BJ (cell line): ENCODE measurements at regions not wholly inside any gene's neighbourhood (a gene's known extent, or its start where the extent isn't known, plus 50 kb on each side); places are given as distances from the start of the nearest gene placed in this dataset.

Experiments used
- CTCF ChIA-PET: fragments of 350-600 bp; formaldehyde crosslinking; extraction: SDS; loops from one replicate; lab custom pipeline; 2021; ENCODE audit warnings: antibody characterized with exemption, inconsistent platforms; lab: Yijun Ruan, JAX
- POLR2A ChIA-PET: fragments of 300-600 bp; sonication (Branson Sonifier 250); formaldehyde crosslinking; extraction: SDS; loops from one replicate; lab custom pipeline; 2021; ENCODE audit warnings: antibody characterized with exemption; lab: Charles Lee
- DNase-seq: peaks from one replicate; pipeline ENCODE4 v3.0.0-alpha.2; 2011; ENCODE audit warnings: low read depth
- H3K27me3 ChIP-seq: 2 replicates; pipeline ENCODE4 v1.6.0; 2011; ENCODE audit warnings: low read length; ENCODE audit not compliant: control insufficient read depth, insufficient read depth
- H3K36me3 ChIP-seq: 2 replicates; pipeline ENCODE4 v1.5.1; 2011; ENCODE audit warnings: low read length; ENCODE audit not compliant: control insufficient read depth, insufficient read depth
- H3K4me3 ChIP-seq: 2 replicates; pipeline ENCODE4 v1.5.1; 2011; ENCODE audit warnings: low read depth, mild to moderate bottlenecking, control low read depth, low read length
- CTCF ChIP-seq: IDR thresholded peaks from 2 replicates; pipeline ENCODE4 v1.5.1; 2011; ENCODE audit warnings: low read depth, mild to moderate bottlenecking, control low read depth, inconsistent platforms, low read length, moderate library complexity; ENCODE audit not compliant: insufficient read depth

GRCh38 chr13:24627090-24627714 is 53.0 kb upstream of the ATP12A start:
- DNase-seq = no peak

GRCh38 chr13:24627946-24628345 is 52.3 kb upstream of the ATP12A start:
- POLR2A ChIA-PET = no interaction called here
- DNase-seq = no peak
- Histone ChIP-seq H3K4me3 (no peak overlapping the region), H3K27me3 (no peaks in the 10 kb centered on the region), H3K36me3 (no peaks in the 10 kb centered on the region)
- no peak for TF ChIP-seq CTCF
- CTCF ChIA-PET = interaction anchor here (0.7 to 3.7 kb wide), 12 partner anchors 11 to 46 kb away, joined by 3 to 13 read pairs (median 4); no protein-coding TSS in a partner anchor

More at GRCh38 chr13:24627090-24627714, 53.0 kb upstream of the ATP12A start:
- H3K27me3 ChIP-seq = no peaks in the 10 kb centered on the region
- no peak overlapping the region for H3K4me3 ChIP-seq
- TF ChIP-seq CTCF = peak; percentile 83
- POLR2A ChIA-PET = no interaction called here
- no peaks in the 10 kb centered on the region for H3K36me3 ChIP-seq
- CTCF ChIA-PET = interaction anchor here (0.7 to 3.7 kb wide), 17 partner anchors 8 to 100 kb away, joined by 3 to 13 read pairs (median 4); no protein-coding TSS in a partner anchor

- POLR2A ChIA-PET = no interaction called here
- Histone ChIP-seq H3K4me3 (no peak overlapping the region), H3K36me3 (no peaks in the 10 kb centered on the region), H3K27me3 (no peaks in the 10 kb centered on the region)
- DNase-seq = no peak
- no peak for TF ChIP-seq CTCF
- CTCF ChIA-PET = interaction anchor here (0.5 to 3.7 kb wide), 5 partner anchors 15 to 62 kb away, joined by 3 to 13 read pairs (median 3); no protein-coding TSS in a partner anchor
These were observed 50.9 kb upstream of the ATP12A start for GRCh38 chr13:24629320-24629719.

- ChIA-PET CTCF (interaction anchor here (1.0 to 1.1 kb wide), 2 partner anchors 39 to 42 kb away, joined by 3 to 5 read pairs; no protein-coding TSS in a partner anchor), POLR2A (no interaction called here)
- Histone ChIP-seq H3K27me3 (no peaks in the 10 kb centered on the region), H3K36me3 (no peaks in the 10 kb centered on the region), H3K4me3 (no peak overlapping the region)
- TF ChIP-seq CTCF = no peak
- no peak for DNase-seq
These were observed 50.1 kb upstream of the ATP12A start for GRCh38 chr13:24630121-24630520.
